Uterus (tissue), 3 donors: ENCODE measurements at regions not wholly inside any gene's neighbourhood (a gene's known extent, or its start where the extent isn't known, plus 50 kb on each side); places are given as distances from the start of the nearest gene placed in this dataset.

Experiments used
- DNase-seq, 2 donors: peaks; one replicate each; pipeline ENCODE4 v3.0.0-alpha.2; 2019 to 2020
- H3K27ac ChIP-seq, 2 donors: fragments of 200-600 bp; sonication (generic); 1 replicate in 1 of 2; 2 replicates in 1 of 2; pipeline ENCODE4 v1.5.1; 2016 to 2018
- H3K27me3 ChIP-seq, 2 donors: fragments of 200-600 bp; sonication (generic); one replicate each; pipeline ENCODE4 v1.5.1; 2018 to 2019; ENCODE audit warnings: control low read depth in 1 of 2
- H3K36me3 ChIP-seq, 2 donors: fragments of 200-600 bp; sonication (generic); one replicate each; pipeline ENCODE4 v1.5.1; 2019; ENCODE audit warnings: control low read depth in 1 of 2
- H3K4me1 ChIP-seq, 2 donors: fragments of 200-600 bp; sonication (generic); one replicate each; pipeline ENCODE4 v1.5.1; 2018 to 2019; ENCODE audit warnings: control low read depth in 1 of 2
- H3K4me3 ChIP-seq, 2 donors: fragments of 200-600 bp; sonication (generic); 1 replicate in 1 of 2; 2 replicates in 1 of 2; pipeline ENCODE4 v1.5.1; 2018 to 2019; ENCODE audit warnings: mild to moderate bottlenecking in 1 of 2
- H3K9me3 ChIP-seq, 2 donors: fragments of 200-600 bp; sonication (generic); one replicate each; pipeline ENCODE4 v1.5.1; 2019; ENCODE audit warnings: control low read depth in 1 of 2
- POLR2A ChIP-seq, 2 donors: fragments of 450-650 bp; IDR thresholded peaks; one replicate each; pipeline ENCODE4 v1.6.1; 2016; ENCODE audit warnings: antibody characterized with exemption in 2 of 2, mild to moderate bottlenecking in 1 of 2, moderate library complexity in 1 of 2
- intact Hi-C: fragments of 100-400 bp; cut with DNase I; formaldehyde crosslinking; loops from one replicate; pipeline ENCODE4 v1.15.1; 2023; ENCODE audit warnings: low total_unique reads
- TF ChIP-seq, protein P1 (sequence below), 4 experiments: fragments of 200-600 bp in 2 of 4; fragments of 450-650 bp in 2 of 4; sonication (generic) in 2 of 4; IDR thresholded peaks; one replicate each; pipeline ENCODE4 v1.5.1; 2016 to 2019; ENCODE audit warnings: antibody characterized with exemption in 4 of 4, mild to moderate bottlenecking in 2 of 4, moderate library complexity in 1 of 4
- donor health status: DM: yes; HTN: yes; CAD: no.

DNA sequence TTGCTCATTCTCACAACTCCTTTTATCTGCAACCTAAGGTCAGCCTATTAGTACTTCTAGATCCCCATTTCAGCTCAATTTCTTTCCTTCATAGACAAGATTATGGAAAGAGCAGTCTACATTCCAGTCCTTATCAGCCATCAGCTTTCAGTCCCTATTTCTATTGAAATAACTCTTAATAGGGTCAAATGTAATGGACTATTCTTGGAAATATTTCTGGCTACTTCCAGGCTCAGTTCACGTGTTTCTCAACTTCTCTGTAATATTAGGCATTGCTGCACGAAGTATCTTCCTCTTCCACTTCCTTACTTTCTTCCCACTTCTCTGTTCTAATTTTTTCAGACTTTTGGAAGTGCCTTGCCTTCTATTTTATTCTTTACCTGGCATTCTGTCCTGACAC lies 232.9 kb upstream of the USP25 start:
- intact Hi-C loops, result no loop called here
- no peaks in the 10 kb centered on the region for H3K36me3 ChIP-seq
- DNase-seq, result no peak
- no peaks in the 10 kb centered on the region for H3K9me3 ChIP-seq
- TF ChIP-seq POLR2A (IDR thresholded peaks at IDR 0.05), result no peak
- TF ChIP-seq, protein P1, sequence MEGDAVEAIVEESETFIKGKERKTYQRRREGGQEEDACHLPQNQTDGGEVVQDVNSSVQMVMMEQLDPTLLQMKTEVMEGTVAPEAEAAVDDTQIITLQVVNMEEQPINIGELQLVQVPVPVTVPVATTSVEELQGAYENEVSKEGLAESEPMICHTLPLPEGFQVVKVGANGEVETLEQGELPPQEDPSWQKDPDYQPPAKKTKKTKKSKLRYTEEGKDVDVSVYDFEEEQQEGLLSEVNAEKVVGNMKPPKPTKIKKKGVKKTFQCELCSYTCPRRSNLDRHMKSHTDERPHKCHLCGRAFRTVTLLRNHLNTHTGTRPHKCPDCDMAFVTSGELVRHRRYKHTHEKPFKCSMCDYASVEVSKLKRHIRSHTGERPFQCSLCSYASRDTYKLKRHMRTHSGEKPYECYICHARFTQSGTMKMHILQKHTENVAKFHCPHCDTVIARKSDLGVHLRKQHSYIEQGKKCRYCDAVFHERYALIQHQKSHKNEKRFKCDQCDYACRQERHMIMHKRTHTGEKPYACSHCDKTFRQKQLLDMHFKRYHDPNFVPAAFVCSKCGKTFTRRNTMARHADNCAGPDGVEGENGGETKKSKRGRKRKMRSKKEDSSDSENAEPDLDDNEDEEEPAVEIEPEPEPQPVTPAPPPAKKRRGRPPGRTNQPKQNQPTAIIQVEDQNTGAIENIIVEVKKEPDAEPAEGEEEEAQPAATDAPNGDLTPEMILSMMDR (IDR thresholded peaks at IDR 0.05), result no peak
- H3K27ac ChIP-seq, result no peak overlapping the region
- H3K4me3 ChIP-seq, result no peak overlapping the region
- H3K27me3 ChIP-seq, result no peaks in the 10 kb centered on the region
- no peaks in the 10 kb centered on the region for H3K4me1 ChIP-seq

DNA sequence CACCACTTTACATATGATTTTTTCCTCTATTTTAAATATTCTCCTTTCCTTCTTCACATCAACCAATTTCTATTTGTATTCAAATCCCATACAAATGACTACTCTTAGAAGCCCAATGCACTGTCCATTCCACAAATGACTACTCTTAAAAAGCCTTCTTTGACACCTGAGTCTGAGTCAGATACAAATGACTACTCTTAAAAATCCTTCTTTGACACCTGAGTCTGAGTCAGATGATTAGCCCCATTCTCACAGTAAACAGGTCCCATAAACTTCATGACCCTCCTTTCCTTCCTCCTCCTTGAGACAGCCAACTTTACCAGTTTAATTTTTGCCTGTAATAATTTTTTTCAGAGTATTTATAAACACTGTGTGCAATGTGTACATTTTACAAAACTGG lies 231.3 kb upstream of the USP25 start:
- Histone ChIP-seq H3K27me3 (no peaks in the 10 kb centered on the region), H3K4me3 (no peak overlapping the region), H3K9me3 (no peaks in the 10 kb centered on the region), H3K36me3 (no peaks in the 10 kb centered on the region), H3K27ac (no peak overlapping the region), H3K4me1 (no peaks in the 10 kb centered on the region)
- DNase-seq, result no peak
- TF ChIP-seq, protein P1 (IDR thresholded peaks at IDR 0.05), result no peak
- no peak for TF ChIP-seq POLR2A (IDR thresholded peaks at IDR 0.05)
- intact Hi-C loops, result no loop called here

DNA sequence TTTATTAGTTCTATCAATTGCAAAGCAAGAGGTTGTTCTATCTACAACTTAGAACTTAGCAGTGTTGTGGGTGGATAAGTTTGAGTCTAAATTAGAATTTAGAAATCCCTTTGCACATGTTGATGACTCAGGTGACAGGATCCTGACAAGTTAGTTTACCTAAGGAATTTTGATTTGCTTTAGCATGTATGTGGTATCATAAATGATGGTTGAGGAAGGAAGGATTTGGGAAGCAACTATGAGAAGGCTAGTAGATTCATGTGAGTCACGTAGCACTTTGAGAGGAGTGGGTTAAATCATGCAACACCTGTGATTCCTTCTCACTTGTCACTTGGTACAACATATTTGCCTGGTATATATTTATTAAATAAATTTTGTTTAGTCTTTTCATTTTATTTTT lies 223.7 kb upstream of the USP25 start:
- no peaks in the 10 kb centered on the region for H3K4me1 ChIP-seq
- TF ChIP-seq POLR2A (IDR thresholded peaks at IDR 0.05), result no peak
- TF ChIP-seq, protein P1 (IDR thresholded peaks at IDR 0.05), result no peak
- no peak for DNase-seq
- H3K9me3 ChIP-seq, result no peaks in the 10 kb centered on the region
- intact Hi-C loops, result no loop called here
- no peak overlapping the region for H3K4me3 ChIP-seq
- H3K27ac ChIP-seq, result no peak overlapping the region
- H3K36me3 ChIP-seq, result no peaks in the 10 kb centered on the region
- H3K27me3 ChIP-seq, result no peaks in the 10 kb centered on the region

DNA sequence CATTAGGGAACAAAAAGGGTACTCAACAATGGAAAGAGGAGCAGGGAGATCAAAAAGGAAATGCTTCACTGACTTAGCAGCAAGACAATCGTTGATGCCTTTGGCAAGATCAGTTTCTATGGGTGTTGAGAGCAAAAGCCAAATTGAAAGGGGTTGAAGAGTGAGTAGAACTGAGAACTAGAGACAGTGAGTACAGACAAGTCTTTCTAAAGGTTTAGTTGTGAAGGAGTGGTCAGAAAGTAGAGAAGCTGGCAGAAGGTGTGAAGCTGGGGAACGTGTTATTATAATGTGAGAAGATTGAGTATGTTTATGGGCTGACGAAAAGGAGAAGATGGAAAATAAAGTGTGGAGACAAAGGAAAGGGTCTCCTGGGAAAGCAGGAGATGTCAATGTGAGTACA lies 221.2 kb upstream of the USP25 start:
- intact Hi-C loops, result no loop called here
- Histone ChIP-seq H3K9me3 (no peaks in the 10 kb centered on the region), H3K27me3 (no peaks in the 10 kb centered on the region), H3K36me3 (no peaks in the 10 kb centered on the region), H3K4me1 (no peaks in the 10 kb centered on the region), H3K27ac (no peak overlapping the region), H3K4me3 (no peak overlapping the region)
- TF ChIP-seq, protein P1 (IDR thresholded peaks at IDR 0.05), result no peak
- TF ChIP-seq POLR2A (IDR thresholded peaks at IDR 0.05), result no peak
- DNase-seq, result no peak

DNA sequence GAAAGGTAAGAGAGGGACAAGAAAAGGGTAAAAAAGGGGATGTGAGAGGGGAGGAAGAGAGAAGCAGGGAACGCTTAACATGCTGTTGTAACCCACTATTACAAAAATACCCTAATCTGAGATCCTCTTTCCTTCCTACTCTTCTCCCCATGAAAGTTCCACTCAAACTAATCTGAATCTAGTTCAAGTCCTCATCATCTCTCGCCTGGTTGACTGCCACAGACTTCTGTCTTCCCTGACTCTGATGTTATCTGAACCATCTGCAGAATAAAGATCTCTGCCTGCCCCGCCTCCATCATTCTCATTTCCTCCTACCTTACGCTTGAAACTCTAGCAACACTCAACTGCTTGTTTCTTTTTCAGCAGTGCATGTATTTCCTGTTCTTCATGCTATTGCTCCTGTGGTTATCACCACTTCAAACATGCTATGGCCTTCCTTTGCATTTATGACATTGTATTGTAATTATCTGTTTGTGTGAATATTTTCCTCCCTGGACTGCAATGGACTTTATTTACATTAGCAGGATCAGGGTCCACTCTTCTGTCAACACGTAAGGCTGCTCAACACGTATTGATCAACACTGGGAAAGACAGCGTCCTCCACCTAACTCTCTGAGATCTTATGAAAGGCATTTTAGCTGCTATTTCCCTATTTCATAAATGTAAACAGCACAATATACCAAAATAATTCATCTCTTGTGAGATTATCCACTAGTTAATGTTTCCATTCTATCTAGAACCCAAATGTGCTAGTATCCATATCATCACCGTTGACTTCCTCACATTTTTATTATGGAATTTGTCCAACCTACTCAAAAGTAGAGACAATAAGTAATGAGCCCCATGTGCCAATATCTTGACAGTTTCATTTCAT lies 215.5 kb upstream of the USP25 start:
- TF ChIP-seq, protein P1 (IDR thresholded peaks at IDR 0.05), result no peak
- no peak for TF ChIP-seq POLR2A (IDR thresholded peaks at IDR 0.05)
- no peaks in the 10 kb centered on the region for H3K27me3 ChIP-seq
- intact Hi-C loops, result no loop called here
- no peak overlapping the region for H3K27ac ChIP-seq
- no peak for DNase-seq
- H3K4me3 ChIP-seq, result no peak overlapping the region
- no peaks in the 10 kb centered on the region for H3K4me1 ChIP-seq
- no peaks in the 10 kb centered on the region for H3K9me3 ChIP-seq
- H3K36me3 ChIP-seq, result no peaks in the 10 kb centered on the region
